GM12878 (cell line): ENCODE measurements at regions not wholly inside any gene's neighbourhood (a gene's known extent, or its start where the extent isn't known, plus 50 kb on each side); places are given as distances from the start of the nearest gene placed in this dataset.

Experiments
- ATAC-seq: fragments of 200-7000 bp; cut with Tn5 transposase; 3 replicates; pipeline ENCODE4 v1.9.1; 2020; ENCODE audit warnings: mild to moderate bottlenecking, moderate library complexity
- BruUV-seq: library from RNA; stranded (reverse); fragments of 400-500 nt; replicated peaks from 2 replicates; lab custom pipeline; 2021; lab: Mats Ljungman, UMichigan
- CTCF ChIA-PET: fragments of 300-600 bp; sonication (Branson Sonifier 250); formaldehyde crosslinking; extraction: SDS; loops from one replicate; lab custom pipeline; 2021; ENCODE audit warnings: inconsistent platforms; lab: Yijun Ruan, JAX
- POLR2A ChIA-PET: fragments of 350-600 bp; formaldehyde crosslinking; extraction: SDS; loops from one replicate; lab custom pipeline; 2021; ENCODE audit warnings: inconsistent platforms; lab: Charles Lee
- RAD21 ChIA-PET: fragments of 300-600 bp; sonication (Branson Sonifier 250); formaldehyde crosslinking; loops from one replicate; lab custom pipeline; 2023; ENCODE audit warnings: antibody characterized with exemption; ENCODE audit not compliant: unreplicated experiment; lab: Charles Lee
- SMC1A ChIA-PET: fragments of 300-600 bp; sonication (Branson Sonifier 250); formaldehyde crosslinking; loops from one replicate; lab custom pipeline; 2023; ENCODE audit not compliant: unreplicated experiment, uncharacterized antibody; lab: Charles Lee
- DNase-seq: peaks from one replicate; pipeline ENCODE4 v3.0.0-alpha.2; 2011; ENCODE audit warnings: low read depth, low spot score
- FAIRE-seq: peaks from 3 replicates; lab custom pipeline; 2011; peaks lifted over from hg19 to GRCh38; lab: Jason Lieb, UNC
- H2AFZ ChIP-seq: 2 replicates; pipeline ENCODE4 v1.6.0; 2011; ENCODE audit warnings: low read depth, low read length, control low read depth; ENCODE audit not compliant: control insufficient read depth
- H3K27ac ChIP-seq: 2 replicates; pipeline ENCODE4 v1.5.1; 2011; ENCODE audit warnings: control low read depth; ENCODE audit not compliant: control insufficient read depth, insufficient read depth
- H3K27me3 ChIP-seq, 2 experiments: replicated peaks in 1 of 2; 2 replicates each; pipeline versions ENCODE4 v1.6.0 to v1.6.1; 2011; ENCODE audit warnings: low read length in 1 of 2; ENCODE audit not compliant: control insufficient read depth in 2 of 2, insufficient read depth in 2 of 2
- H3K36me3 ChIP-seq, 2 experiments: 2 replicates each; pipeline ENCODE4 v1.5.1; 2011; ENCODE audit warnings: low read length in 1 of 2; ENCODE audit not compliant: control insufficient read depth in 2 of 2, insufficient read depth in 2 of 2
- H3K4me1 ChIP-seq: 2 replicates; pipeline ENCODE4 v1.6.1; 2011; ENCODE audit warnings: mild to moderate bottlenecking, low read length, moderate library complexity, mixed read lengths; ENCODE audit not compliant: control insufficient read depth, insufficient read depth
- H3K4me2 ChIP-seq: 2 replicates; pipeline ENCODE4 v1.6.0; 2011; ENCODE audit warnings: control low read depth; ENCODE audit not compliant: control insufficient read depth, insufficient read depth
- H3K4me3 ChIP-seq: fragments of 200-600 bp; sonication (generic); 2 replicates; pipeline ENCODE4 v1.5.1; 2016
- H3K79me2 ChIP-seq: 2 replicates; pipeline ENCODE4 v1.6.0; 2011; ENCODE audit warnings: low read length; ENCODE audit not compliant: control insufficient read depth, insufficient read depth
- H3K9ac ChIP-seq: 2 replicates; pipeline ENCODE4 v1.8.0; 2011; ENCODE audit warnings: low read length, control low read depth, mixed read lengths; ENCODE audit not compliant: control insufficient read depth, insufficient read depth
- H3K9me3 ChIP-seq: replicated peaks from 3 replicates; pipeline ENCODE4 v1.5.1; 2011; ENCODE audit warnings: mild to moderate bottlenecking, low read length; ENCODE audit not compliant: control insufficient read depth, insufficient read depth
- H4K20me1 ChIP-seq: 2 replicates; pipeline ENCODE4 v1.6.0; 2011; ENCODE audit not compliant: control insufficient read depth, insufficient read depth
- BACH1 ChIP-seq: fragments of 450-650 bp; IDR thresholded peaks from 2 replicates; pipeline ENCODE4 v1.6.1; 2017; ENCODE audit warnings: mild to moderate bottlenecking, borderline replicate concordance
- CHD4 ChIP-seq: fragments of 200-600 bp; sonication (generic); IDR thresholded peaks from 2 replicates; pipeline ENCODE4 v1.6.1; 2016; ENCODE audit warnings: mild to moderate bottlenecking
- DPF2 ChIP-seq: fragments of 450-650 bp; IDR thresholded peaks from 2 replicates; pipeline ENCODE4 v1.6.1; 2017; ENCODE audit warnings: mild to moderate bottlenecking
- GABPA ChIP-seq: IDR thresholded peaks from 2 replicates; pipeline ENCODE4 v1.6.1; 2014; ENCODE audit warnings: antibody characterized with exemption, low read depth, mild to moderate bottlenecking, inconsistent platforms
- HCFC1 ChIP-seq: fragments of 150-350 bp; IDR thresholded peaks from 2 replicates; pipeline ENCODE4 v1.6.1; 2014; ENCODE audit warnings: low read length
- JUNB ChIP-seq: IDR thresholded peaks from 2 replicates; pipeline ENCODE4 v1.6.1; 2016; ENCODE audit warnings: antibody characterized with exemption, mild to moderate bottlenecking
- KLF5 ChIP-seq: fragments of 450-650 bp; IDR thresholded peaks from 2 replicates; pipeline ENCODE4 v1.6.1; 2014; ENCODE audit warnings: mild to moderate bottlenecking; ENCODE audit not compliant: partially characterized antibody
- MTA2 ChIP-seq: fragments of 450-650 bp; IDR thresholded peaks from 2 replicates; pipeline ENCODE4 v1.6.1; 2016; ENCODE audit warnings: low read depth, mild to moderate bottlenecking, moderate library complexity
- NR2C1 ChIP-seq: fragments of 450-650 bp; IDR thresholded peaks from 2 replicates; pipeline ENCODE4 v1.6.1; 2017; ENCODE audit warnings: antibody characterized with exemption, mild to moderate bottlenecking, moderate library complexity
- RELA ChIP-seq: fragments of 450-650 bp; IDR thresholded peaks from 2 replicates; pipeline ENCODE4 v1.8.0; 2014; ENCODE audit warnings: borderline replicate concordance; ENCODE audit not compliant: partially characterized antibody
- TARDBP ChIP-seq: IDR thresholded peaks from 2 replicates; pipeline ENCODE4 v1.6.1; 2016; ENCODE audit warnings: borderline replicate concordance
- WGBS: methylation state at CpG from one replicate; pipeline ENCODE4 v1.1.6; 2016; ENCODE audit warnings: low lambda C conversion rate; ENCODE audit not compliant: insufficient replicate concordance, insufficient coverage; ENCODE audit errors: missing lambda C conversion rate; 5-methylcytosine and 5-hydroxymethylcytosine counted together
- in situ Hi-C: fragments of 300-500 bp; cut with MboI; formaldehyde crosslinking; loops from 9 replicates; pipeline ENCODE4 v1.14.3; 2018; ENCODE audit warnings: mixed read lengths
- intact Hi-C: fragments of 100-400 bp; cut with micrococcal nuclease; formaldehyde crosslinking; loops from one replicate; pipeline ENCODE4 v1.14.2; 2022; ENCODE audit not compliant: unreplicated experiment
- TF ChIP-seq, protein P1 (sequence below): fragments of 150-350 bp; IDR thresholded peaks from 2 replicates; pipeline ENCODE4 v1.6.1; 2014; ENCODE audit warnings: mild to moderate bottlenecking, low read depth, low read length
- TF ChIP-seq, protein P2 (sequence below): IDR thresholded peaks from 2 replicates; pipeline ENCODE4 v1.6.1; 2011; ENCODE audit warnings: low read depth, mild to moderate bottlenecking, low read length, moderate library complexity, borderline replicate concordance; ENCODE audit errors: extremely low read depth
- TF ChIP-seq, protein P3 (sequence below): fragments of 450-650 bp; IDR thresholded peaks from 2 replicates; pipeline ENCODE4 v1.6.1; 2016; ENCODE audit warnings: mild to moderate bottlenecking, moderate library complexity, borderline replicate concordance
- TF ChIP-seq, protein P4 (sequence below), 3 experiments: IDR thresholded peaks in 2 of 3; conservative IDR thresholded peaks in 1 of 3; 2 replicates each; pipeline ENCODE4 v1.5.1; 2011; ENCODE audit warnings: low read depth in 3 of 3, low read length in 3 of 3, mild to moderate bottlenecking in 3 of 3, control low read depth in 2 of 3, moderate library complexity in 2 of 3, inconsistent platforms in 1 of 3, mixed read lengths in 1 of 3; ENCODE audit not compliant: control insufficient read depth in 2 of 3, insufficient read depth in 1 of 3; ENCODE audit errors: extremely low read depth in 1 of 3

DNA sequence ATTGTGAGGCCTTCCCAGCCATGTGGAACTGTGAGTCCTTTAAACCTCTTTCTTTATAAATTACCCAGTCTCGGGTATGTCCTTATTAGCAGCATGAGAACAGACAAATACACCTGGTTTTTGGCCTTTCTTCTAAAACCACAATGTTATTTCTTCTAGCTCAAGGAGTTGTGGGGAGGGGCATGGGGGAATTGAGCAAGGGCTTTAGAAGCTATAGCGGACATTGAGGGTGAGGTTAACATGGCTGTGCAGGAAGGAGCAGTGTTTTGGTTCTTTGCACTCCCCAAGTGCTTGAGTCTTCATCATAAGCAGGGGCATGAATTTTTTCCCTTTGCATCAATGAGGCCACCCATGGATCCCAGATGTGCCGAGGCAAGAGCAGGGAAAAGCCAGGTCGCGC, 86.8 kb downstream of the SPRING1 start:
- TF ChIP-seq TARDBP (no peak), JUNB (no peak), MTA2 (no peak), HCFC1 (no peak), KLF5 (no peak), DPF2 (no peak), RELA (no peak), GABPA (no peak), NR2C1 (no peak), CHD4 (no peak), BACH1 (no peak)
- TF ChIP-seq, protein P1, sequence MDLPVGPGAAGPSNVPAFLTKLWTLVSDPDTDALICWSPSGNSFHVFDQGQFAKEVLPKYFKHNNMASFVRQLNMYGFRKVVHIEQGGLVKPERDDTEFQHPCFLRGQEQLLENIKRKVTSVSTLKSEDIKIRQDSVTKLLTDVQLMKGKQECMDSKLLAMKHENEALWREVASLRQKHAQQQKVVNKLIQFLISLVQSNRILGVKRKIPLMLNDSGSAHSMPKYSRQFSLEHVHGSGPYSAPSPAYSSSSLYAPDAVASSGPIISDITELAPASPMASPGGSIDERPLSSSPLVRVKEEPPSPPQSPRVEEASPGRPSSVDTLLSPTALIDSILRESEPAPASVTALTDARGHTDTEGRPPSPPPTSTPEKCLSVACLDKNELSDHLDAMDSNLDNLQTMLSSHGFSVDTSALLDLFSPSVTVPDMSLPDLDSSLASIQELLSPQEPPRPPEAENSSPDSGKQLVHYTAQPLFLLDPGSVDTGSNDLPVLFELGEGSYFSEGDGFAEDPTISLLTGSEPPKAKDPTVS, result no peak
- TF ChIP-seq, protein P2, sequence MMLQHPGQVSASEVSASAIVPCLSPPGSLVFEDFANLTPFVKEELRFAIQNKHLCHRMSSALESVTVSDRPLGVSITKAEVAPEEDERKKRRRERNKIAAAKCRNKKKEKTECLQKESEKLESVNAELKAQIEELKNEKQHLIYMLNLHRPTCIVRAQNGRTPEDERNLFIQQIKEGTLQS, result no peak
- TF ChIP-seq, protein P3, sequence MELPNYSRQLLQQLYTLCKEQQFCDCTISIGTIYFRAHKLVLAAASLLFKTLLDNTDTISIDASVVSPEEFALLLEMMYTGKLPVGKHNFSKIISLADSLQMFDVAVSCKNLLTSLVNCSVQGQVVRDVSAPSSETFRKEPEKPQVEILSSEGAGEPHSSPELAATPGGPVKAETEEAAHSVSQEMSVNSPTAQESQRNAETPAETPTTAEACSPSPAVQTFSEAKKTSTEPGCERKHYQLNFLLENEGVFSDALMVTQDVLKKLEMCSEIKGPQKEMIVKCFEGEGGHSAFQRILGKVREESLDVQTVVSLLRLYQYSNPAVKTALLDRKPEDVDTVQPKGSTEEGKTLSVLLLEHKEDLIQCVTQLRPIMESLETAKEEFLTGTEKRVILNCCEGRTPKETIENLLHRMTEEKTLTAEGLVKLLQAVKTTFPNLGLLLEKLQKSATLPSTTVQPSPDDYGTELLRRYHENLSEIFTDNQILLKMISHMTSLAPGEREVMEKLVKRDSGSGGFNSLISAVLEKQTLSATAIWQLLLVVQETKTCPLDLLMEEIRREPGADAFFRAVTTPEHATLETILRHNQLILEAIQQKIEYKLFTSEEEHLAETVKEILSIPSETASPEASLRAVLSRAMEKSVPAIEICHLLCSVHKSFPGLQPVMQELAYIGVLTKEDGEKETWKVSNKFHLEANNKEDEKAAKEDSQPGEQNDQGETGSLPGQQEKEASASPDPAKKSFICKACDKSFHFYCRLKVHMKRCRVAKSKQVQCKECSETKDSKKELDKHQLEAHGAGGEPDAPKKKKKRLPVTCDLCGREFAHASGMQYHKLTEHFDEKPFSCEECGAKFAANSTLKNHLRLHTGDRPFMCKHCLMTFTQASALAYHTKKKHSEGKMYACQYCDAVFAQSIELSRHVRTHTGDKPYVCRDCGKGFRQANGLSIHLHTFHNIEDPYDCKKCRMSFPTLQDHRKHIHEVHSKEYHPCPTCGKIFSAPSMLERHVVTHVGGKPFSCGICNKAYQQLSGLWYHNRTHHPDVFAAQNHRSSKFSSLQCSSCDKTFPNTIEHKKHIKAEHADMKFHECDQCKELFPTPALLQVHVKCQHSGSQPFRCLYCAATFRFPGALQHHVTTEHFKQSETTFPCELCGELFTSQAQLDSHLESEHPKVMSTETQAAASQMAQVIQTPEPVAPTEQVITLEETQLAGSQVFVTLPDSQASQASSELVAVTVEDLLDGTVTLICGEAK, result no peak
- TF ChIP-seq, protein P4, sequence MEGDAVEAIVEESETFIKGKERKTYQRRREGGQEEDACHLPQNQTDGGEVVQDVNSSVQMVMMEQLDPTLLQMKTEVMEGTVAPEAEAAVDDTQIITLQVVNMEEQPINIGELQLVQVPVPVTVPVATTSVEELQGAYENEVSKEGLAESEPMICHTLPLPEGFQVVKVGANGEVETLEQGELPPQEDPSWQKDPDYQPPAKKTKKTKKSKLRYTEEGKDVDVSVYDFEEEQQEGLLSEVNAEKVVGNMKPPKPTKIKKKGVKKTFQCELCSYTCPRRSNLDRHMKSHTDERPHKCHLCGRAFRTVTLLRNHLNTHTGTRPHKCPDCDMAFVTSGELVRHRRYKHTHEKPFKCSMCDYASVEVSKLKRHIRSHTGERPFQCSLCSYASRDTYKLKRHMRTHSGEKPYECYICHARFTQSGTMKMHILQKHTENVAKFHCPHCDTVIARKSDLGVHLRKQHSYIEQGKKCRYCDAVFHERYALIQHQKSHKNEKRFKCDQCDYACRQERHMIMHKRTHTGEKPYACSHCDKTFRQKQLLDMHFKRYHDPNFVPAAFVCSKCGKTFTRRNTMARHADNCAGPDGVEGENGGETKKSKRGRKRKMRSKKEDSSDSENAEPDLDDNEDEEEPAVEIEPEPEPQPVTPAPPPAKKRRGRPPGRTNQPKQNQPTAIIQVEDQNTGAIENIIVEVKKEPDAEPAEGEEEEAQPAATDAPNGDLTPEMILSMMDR (IDR thresholded peaks at IDR 0.05 in 2 of 3, conservative IDR thresholded peaks at IDR 0.05 in 1 of 3; ENCODE audit: control insufficient read depth in 2 of 3, extremely low read depth in 1 of 3, insufficient read depth in 1 of 3, low read depth in 3 of 3, low read length in 3 of 3), result no peak
- Histone ChIP-seq H2AFZ (no peak overlapping the region), H3K4me1 (no peaks in the 10 kb centered on the region), H3K36me3 (no peaks in the 10 kb centered on the region), H3K27me3 (peaks cover 3% of the 10 kb centered on the region in 2 experiments; a peak in 3 of 4 replicates), H3K79me2 (no peaks in the 10 kb centered on the region), H4K20me1 (no peaks in the 10 kb centered on the region), H3K4me3 (no peak overlapping the region), H3K9me3 (no peaks in the 10 kb centered on the region; the same call in 2 of the 3 replicates), H3K4me2 (no peak overlapping the region), H3K9ac (no peak overlapping the region), H3K27ac (no peak overlapping the region)
- POLR2A ChIA-PET, result no interaction called here
- BruUV-seq, result no TSS peak
- intact Hi-C loops, result no loop called here
- FAIRE-seq (no peak), DNase-seq (no peak), ATAC-seq (no peak)
- RAD21 ChIA-PET, result no interaction called here
- 77% methylated on average over 5 of the region's 5 CpGs for WGBS
- SMC1A ChIA-PET, result no interaction called here
- CTCF ChIA-PET, result no interaction called here
- in situ Hi-C loops, result no loop called here
